Eye (tissue), 1 donor: ENCODE measurements at regions not wholly inside any gene's neighbourhood (a gene's known extent, or its start where the extent isn't known, plus 50 kb on each side); places are given as distances from the start of the nearest gene placed in this dataset.

Source experiments
- DNase-seq: peaks from one replicate; pipeline ENCODE4 v3.0.0-alpha.2; 2015

- DNase-seq, result no peak
Measured at GRCh38 chr15:39131609-39132008, 449.3 kb upstream of the THBS1 start.

GRCh38 chr15:39132070-39132469, 448.8 kb upstream of the THBS1 start:
- no peak for DNase-seq

- DNase-seq, result no peak
Measured at GRCh38 chr15:39132954-39133600, 447.8 kb upstream of the THBS1 start.

GRCh38 chr15:39134282-39134681, 446.6 kb upstream of the THBS1 start:
- no peak for DNase-seq

GRCh38 chr15:39135989-39136388, 444.9 kb upstream of the THBS1 start:
- no peak for DNase-seq

- DNase-seq, result no peak
Measured at GRCh38 chr15:39139431-39140059, 441.3 kb upstream of the THBS1 start.

GRCh38 chr15:39140060-39140604, 440.7 kb upstream of the THBS1 start:
- DNase-seq, result peak; percentile 17

- DNase-seq, result no peak
Measured at GRCh38 chr15:39142500-39142899, 438.4 kb upstream of the THBS1 start.

- DNase-seq, result no peak
Measured at GRCh38 chr15:39143479-39143878, 437.4 kb upstream of the THBS1 start.

GRCh38 chr15:39144051-39144450, 436.8 kb upstream of the THBS1 start:
- DNase-seq, result no peak

- DNase-seq, result no peak
Measured at GRCh38 chr15:39144613-39145499, 436.0 kb upstream of the THBS1 start.

- DNase-seq, result no peak
Measured at GRCh38 chr15:39145854-39146625, 434.8 kb upstream of the THBS1 start.

- no peak for DNase-seq
Measured at GRCh38 chr15:39149636-39150150, 431.2 kb upstream of the THBS1 start.

GRCh38 chr15:39151545-39151944, 429.3 kb upstream of the THBS1 start:
- no peak for DNase-seq

- DNase-seq, result no peak
Measured at GRCh38 chr15:39153058-39153714, 427.7 kb upstream of the THBS1 start.

GRCh38 chr15:39153716-39154115, 427.2 kb upstream of the THBS1 start:
- DNase-seq, result no peak

- no peak for DNase-seq
Measured at GRCh38 chr15:39154227-39154638, 426.6 kb upstream of the THBS1 start.

GRCh38 chr15:39154776-39155175, 426.1 kb upstream of the THBS1 start:
- DNase-seq, result no peak

- DNase-seq, result no peak
Measured at GRCh38 chr15:39156166-39156565, 424.7 kb upstream of the THBS1 start.

GRCh38 chr15:39156646-39157250, 424.1 kb upstream of the THBS1 start:
- DNase-seq, result no peak

- no peak for DNase-seq
Measured at GRCh38 chr15:39157882-39158281, 423.0 kb upstream of the THBS1 start.
